ENCODE measurements at regions not wholly inside any gene's neighbourhood (a gene's known extent, or its start where the extent isn't known, plus 50 kb on each side); places are given as distances from the start of the nearest gene placed in this dataset.
"Not testable (repeated sequence)": the region's sequence is repeated elsewhere in the genome, so short reads cannot be mapped to it uniquely, and the experiment has no call there.

DNA sequence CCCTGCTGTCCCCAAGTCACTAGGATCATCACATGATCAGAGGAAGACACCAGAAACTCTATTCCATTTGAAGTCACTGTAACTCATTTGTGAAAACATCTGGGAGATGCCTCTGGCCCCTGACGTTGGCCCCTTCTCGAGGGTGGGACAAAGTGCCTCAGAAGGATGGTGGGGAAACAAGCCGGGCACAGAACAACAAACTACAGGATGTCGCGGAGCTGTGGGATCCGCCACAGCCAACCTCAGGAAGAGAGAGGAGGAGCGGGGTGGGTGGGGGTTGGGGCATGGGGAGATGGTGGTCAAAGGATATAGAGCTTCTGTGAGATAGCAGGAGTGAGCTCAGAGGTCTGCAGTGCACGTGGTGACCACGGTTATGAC is 265.6 kb upstream of the TCERG1L start:
- no peak for DNase-seq (ENCODE audit: low read depth in 1 of 2, low spot score in 1 of 2)

DNA sequence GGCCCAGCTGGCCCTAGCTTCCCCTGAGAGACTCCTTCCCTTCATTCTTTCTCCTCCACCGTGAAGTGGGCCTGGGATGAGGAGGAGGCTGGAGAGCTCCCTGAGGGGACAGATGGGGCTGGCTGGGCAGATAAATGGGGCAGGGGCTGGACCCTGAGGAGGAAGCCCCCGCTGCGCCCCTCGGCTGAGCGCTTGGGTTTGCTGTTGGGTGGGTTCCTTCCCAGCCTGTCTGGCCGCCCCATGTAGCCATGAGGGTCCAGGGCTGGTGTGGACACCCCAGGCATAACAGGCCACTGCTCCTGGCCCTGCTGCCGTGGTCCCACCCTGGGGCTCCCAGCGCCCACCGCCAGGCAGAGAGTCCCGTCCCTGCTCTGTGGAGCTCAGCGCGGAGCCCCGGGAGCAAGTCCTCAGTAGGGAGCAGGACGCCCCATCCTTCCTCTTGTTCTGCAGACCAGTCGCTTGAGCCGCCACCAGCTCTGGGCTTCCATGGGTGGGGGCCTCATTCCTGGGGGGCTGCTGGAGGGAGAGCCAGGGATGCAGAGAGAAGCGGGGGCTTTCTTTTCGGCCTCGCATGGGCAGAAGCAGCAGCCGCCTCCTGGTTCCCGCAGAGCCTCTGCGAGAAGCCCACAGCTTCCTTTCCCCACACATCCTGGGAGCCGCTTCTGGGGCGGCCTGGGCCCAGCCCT is 266.4 kb upstream of the TCERG1L start:
- no peak for DNase-seq (ENCODE audit: low read depth in 1 of 2, low spot score in 1 of 2)

DNA sequence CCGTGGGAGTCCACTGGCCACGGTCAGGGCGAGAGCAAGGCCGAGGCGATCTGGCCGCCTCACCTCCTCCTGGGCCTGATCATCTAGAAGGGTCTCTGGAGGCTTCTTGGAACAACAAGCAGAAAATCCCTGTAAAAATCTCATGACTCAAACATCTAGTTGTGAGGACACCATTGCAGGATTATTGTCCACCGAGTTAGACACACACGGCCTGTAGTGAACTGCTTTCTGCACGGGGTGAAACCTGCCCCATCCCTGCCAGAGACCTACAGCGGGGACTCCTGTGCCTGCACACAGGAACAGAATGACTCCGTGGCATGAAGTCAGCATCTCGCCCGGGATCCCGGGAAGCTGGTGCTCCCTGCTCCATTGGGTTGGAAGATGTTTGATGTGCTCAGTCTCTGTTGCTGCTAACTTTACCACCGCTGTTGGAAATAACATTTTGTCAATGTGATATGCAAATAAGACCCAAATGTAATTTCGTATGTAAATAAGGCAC is 267.0 kb upstream of the TCERG1L start:
- DNase-seq (ENCODE audit: low read depth in 1 of 2, low spot score in 1 of 2), result no peak

DNA sequence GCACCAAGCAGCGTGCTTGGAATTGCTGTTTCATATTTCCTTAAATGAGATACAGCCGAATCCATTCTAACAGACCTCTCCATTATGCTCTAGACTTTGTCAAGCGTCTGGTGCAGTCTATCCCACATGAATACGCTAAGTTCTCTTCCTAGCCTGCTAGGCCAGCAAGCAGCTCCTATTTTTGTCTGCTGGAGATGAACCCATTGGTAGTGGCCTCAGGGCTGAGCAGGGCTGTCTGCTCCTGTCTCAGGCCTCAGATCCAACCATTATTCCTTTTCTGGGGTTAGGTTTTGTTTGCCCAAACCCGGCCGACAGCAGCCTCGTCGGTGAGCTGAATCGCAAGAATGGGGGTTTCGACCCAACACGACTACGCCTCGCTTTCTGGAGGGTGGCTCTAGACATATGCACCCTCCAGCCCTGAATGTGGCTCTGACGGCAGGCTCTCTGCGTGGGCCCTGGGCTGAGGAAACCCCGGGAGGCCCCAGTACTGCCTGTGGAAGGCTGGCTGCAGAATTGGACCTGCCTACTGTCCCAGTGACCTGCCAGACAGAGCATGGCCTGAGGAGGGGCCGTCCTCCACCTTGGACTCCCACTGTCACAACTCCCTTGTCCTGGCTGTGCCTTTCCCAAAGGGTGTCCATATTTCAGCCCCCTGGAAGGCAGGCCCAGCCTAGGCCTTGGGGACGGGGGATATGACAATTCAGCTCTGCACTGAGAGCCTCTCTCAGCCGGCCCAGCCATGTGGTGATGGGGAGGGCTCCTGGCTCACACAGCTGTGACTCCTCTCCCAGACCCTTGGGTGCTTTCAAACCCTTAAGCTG is 267.9 kb upstream of the TCERG1L start:
- DNase-seq (ENCODE audit: low read depth in 1 of 2, low spot score in 1 of 2), result no peak

DNA sequence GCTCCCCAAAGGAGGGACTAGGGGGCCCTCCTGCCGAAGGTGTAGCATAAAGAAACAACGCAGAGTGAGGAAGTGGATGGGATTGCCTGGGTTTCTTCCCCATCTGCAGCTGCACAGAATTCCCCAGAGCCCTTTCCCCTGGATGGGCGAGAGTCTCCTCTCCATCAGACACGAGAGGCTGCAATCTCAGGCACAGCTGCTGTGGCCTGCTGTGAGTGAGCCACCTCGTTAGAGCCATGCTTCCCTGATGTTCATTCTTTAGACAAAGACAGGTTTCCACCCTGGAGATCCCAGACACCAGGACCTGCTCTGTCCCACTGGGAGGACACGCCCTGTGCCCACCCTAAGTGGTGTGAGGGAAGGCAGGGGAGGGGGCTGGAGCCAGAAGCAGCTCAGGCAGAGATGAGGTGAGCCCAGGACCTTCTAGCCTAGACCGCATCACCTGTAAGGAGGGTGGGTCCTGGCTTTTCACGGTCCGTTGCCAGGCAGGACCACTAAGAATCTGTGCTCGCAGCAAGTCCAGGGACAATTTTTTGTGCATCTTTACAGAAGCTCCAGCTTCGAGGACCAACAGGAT is 268.6 kb upstream of the TCERG1L start:
- no peak for DNase-seq (ENCODE audit: low read depth in 1 of 2, low spot score in 1 of 2)

DNA sequence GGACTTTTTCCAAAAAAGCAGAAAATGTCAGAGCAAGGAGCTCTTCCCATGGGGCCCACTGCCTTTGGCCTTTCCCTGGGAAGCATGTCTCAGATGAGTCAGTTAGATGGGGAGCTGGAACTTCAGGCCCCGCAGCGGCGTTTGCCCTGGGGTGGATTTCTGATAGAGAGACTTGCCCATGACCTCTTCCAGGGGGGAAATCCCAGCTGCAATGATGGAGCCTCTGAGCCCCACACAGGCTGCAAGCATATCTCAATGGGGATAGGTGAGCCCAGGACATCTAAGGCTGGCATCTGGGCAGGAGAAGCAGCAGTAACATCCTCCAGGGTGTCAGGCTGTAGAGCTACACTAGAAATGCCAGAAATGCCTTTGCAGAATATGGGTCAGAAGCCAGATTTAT is 269.2 kb upstream of the TCERG1L start:
- DNase-seq (ENCODE audit: low read depth in 1 of 2, low spot score in 1 of 2), result no peak

DNA sequence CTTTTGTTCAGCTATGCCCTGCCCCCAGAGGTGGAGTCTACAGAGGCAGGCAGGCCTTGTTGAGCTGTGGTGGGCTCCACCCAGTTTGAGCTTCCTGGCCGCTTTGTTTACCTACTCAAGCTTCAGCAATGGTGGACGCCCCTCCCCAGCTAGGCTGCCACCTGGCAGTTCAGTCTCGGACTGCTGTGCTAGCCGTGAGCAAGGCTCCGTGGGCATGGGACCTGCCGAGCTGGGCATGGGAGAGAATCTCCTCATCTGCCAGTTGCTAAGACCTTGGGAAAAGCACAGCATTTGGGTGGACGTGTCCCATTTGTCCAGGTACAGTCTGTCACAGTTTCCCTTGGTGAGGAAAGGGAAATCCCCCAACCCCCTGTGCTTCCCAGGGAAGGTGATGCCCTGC is 270.0 kb upstream of the TCERG1L start:
- not testable (repeated sequence) for DNase-seq (ENCODE audit: low read depth in 1 of 2, low spot score in 1 of 2)

DNA sequence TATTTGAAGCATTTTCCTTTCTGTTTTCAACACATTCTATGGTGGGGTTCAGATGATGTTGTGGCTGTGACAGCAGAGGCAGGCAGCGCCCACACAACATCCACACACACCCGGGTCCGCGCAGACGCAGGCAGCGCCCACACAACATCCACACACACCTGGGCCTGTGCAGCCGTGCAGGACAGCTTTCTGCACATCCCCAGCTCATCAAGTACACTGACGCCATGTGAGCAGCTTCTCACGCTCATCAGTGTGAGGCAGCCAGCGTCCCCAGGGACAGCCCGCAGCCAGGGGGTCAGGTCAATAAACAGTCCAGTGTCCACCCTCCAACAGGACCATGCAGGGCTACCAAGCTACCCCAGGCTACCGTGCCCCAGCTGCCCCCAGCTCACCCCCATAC is 272.8 kb upstream of the TCERG1L start:
- no peak for DNase-seq (ENCODE audit: low read depth in 1 of 2, low spot score in 1 of 2)

DNA sequence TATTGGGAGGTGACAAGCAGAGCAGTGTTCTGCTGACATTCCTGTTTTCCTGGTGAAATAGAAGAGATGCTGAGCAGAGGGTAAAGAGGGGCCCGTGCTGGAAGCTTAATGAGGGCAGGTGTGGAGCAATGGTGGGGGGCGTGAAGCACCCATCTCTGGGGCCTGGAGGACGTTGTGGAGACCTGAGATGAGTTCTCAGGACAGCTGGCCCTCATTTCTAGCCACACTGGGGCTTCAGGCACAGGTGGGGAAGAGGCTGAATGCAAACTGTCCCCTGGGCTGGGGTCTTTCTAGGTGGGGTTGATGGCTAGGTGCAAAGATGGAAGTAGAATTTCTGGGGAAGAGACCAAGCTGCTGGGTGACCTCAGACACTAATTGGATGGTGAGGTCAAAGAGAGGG is 274.2 kb upstream of the TCERG1L start:
- no peak for DNase-seq (ENCODE audit: low read depth in 1 of 2, low spot score in 1 of 2)

DNA sequence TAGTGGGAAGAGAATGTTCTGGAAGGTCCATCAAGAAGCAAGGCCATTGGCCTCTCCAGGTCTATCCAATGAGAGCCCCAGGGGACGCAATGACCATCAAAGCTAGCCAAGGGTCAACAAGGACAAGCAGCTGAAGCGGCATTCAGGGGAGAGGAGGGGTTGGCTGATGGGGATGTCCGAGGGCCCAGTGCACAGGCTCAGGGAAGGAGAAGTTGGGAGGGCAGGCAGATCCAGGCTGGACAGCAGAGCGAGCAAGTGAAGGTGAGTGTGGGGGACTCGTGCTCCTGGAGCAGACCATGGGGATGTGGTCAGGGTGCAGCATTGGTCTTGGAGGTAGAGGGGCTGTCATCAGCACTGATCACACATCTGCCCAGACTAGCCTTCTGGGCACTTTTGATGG is 275.4 kb upstream of the TCERG1L start:
- DNase-seq (ENCODE audit: low read depth in 1 of 2, low spot score in 1 of 2), result no peak

DNA sequence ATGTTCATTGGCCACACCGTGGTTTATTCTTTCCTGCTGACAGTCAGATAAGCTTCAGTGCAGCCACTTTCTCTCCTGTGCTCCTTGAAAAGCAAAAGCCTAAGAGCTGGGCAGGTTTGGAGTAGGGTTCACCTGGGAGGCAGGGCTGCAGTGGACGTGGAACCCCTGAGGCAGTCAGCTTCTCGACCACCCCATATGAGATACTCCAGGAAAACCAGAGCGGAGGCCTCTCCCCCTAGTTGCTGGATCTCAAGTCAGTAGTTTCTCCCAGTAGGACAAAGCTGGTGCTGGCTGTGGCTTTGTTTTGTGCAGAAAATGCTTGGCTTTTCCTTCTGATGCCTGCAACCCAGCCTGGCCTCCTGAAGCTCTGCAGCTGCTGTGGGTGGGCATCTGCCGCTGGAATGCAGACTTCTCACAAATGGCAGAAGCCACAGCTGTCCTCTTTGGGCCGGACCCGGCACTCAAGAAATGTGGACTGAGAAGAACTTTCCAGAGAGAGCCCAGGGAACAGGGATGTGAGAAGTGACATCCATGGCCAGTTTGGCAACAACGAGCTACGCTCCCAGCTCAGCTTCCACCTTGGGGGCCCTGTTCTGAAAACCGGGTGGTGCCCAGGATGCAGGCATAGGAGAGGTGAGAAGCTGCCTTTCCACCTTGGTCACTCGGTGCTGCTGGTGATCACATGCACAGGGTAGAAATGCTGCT is 276.6 kb upstream of the TCERG1L start:
- no peak for DNase-seq (ENCODE audit: low read depth in 1 of 2, low spot score in 1 of 2)

DNA sequence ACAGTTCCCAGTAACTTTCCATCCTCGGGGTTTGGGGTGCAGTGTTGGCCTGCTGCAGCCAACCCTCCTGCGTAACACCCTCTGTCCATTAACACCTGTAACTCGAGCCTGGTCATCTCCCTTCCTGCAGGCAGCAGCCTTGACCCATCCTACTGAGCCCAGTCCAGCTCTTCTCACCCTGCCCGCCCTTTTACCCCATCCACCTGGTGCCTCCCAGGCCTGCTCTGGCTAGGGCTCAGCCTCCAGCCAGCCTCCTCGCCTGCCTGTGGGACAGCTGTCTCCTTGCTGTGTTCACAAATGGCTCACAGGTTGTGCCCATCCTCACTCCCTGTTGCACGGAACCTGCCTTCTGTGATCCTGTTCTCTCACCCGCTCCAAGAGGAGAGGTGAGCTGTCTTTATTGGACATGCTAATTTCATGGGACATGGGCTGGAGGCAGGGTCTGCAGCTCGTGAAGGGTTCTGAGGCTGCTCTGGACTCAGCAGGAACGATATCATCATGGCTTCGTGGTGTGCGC is 277.2 kb upstream of the TCERG1L start:
- DNase-seq (ENCODE audit: low read depth in 1 of 2, low spot score in 1 of 2), result no peak

DNA sequence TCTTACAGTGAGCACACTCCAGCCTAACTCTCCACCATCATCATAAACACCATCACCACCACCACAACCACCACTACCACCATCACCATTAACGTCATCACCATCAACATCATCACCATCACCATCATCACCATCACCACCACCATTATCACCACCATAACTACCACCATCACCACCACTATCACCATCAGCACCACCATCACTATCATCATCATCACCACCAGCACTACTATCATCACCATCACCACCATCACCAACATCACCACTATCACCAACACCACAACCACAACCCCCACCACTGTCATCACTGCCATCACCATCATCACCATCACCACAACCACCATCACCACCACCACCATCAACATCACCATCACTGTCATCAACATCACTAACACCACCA is 279.0 kb upstream of the TCERG1L start:
- no peak for DNase-seq (ENCODE audit: low read depth in 1 of 2, low spot score in 1 of 2)

DNA sequence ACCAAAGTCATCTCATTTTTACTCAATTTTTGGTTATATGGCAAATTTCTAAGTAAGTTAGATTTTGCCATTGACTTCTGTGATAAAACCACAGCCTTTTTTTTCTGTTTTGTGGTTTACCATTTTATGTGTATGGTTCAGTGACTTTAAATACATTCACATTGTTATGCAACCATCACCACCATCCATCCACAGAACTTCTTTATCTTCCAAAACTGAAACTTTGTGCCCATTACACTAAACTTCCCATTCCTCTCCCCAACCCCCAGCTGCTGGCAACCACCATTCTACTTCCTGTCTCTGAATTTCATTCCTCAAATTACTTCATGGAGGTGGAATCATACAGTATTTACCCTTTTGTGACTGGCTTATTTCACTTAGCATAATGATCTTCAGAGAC is 280.4 kb upstream of the TCERG1L start:
- DNase-seq (ENCODE audit: low read depth in 1 of 2, low spot score in 1 of 2), result no peak

DNA sequence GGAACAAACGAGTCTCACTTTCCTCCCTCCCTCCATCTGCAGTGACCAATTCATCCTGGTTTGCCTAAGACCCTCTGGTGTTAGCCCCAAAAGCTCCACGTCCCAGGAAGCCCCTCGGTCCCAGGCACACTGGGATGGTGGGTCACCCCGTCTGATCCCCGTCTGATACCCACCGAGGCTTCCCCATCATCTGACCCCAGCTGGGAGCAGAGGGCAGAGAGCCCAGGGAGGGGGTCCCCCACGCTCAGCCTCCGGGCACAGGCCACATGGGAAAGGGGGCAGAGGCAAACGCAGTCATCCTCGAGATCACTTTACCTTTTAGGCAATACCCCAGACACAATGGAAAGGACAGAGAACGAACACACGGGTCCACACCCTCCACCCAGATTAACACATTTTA is 291.6 kb upstream of the PPP2R2D start:
- no peak for DNase-seq (ENCODE audit: low read depth in 1 of 2, low spot score in 1 of 2)

DNA sequence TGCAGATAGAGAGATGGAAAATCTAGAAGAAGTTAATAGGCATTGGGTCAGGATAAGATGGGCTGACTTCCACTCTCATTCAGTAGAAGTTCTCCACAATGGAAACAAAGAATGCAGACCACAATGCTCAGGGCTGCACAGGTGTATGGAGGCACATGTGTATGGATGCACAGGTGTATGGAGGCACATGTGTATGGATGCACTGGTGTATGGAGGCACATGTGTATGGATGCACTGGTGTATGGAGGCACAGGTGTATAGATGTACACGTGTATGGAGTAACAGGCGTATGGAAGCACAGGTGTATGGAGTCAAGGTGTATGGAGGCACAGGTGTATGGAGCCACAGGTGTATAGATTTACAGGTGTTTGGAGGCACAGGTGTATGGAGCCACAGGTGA is 285.7 kb upstream of the PPP2R2D start:
- DNase-seq (ENCODE audit: low read depth in 1 of 2, low spot score in 1 of 2), result no peak

DNA sequence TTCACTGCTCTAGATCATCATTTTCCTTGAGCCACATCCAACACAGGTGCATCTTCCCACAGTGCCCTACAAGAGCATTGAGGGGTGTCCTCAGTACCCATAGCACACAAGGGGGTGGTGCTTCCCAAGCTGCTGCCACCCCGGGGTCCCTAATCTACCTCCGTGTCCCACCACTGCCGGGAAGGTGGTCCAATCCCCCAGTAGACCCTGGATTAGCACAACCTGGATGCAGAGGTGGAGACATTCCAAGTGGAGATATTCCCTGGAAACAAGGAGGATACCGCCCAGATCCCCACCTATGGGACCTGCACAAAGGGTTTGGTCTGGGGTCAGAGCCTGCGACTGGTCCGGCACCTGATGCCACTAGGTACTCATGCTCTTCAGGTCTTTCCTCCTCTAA is 284.8 kb upstream of the PPP2R2D start:
- DNase-seq (ENCODE audit: low read depth in 1 of 2, low spot score in 1 of 2), result no peak

DNA sequence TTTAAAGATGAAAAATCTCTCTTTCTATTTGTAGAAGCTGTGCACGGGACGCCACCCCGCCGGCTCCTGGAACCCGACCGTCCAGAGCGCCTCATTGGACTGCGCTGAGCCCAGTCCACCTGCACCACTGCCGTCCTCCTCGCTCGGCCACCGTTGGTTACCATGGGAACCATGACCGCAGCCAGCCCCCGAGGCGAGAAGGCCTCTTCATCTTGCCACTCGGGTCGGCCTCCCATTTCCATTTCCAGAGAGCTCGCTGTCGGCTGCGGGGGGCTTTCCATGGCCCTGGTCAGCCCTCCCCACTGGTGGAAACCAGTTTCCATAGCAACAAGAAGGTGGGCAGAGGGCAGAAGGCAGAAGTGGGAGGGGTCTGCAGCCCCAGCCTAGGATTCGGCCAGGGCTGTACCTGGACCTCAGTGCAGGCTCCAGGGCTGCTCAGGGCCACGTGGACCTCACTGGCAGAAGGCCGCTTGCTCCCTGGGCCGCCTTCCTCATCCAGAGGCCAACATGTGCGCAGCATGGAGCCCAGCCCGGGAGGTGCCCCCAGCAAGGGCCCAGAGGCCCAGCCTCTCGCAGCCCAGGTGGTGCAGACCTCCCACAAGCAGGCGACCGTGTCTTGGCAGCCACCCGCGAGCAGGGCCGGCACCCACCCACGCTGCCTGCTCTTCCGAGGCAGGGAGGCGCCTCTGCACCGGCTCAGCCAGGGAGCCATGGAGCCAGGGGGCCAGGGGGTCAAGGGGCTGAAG is 283.5 kb upstream of the PPP2R2D start:
- no peak for DNase-seq (ENCODE audit: low read depth in 1 of 2, low spot score in 1 of 2)

DNA sequence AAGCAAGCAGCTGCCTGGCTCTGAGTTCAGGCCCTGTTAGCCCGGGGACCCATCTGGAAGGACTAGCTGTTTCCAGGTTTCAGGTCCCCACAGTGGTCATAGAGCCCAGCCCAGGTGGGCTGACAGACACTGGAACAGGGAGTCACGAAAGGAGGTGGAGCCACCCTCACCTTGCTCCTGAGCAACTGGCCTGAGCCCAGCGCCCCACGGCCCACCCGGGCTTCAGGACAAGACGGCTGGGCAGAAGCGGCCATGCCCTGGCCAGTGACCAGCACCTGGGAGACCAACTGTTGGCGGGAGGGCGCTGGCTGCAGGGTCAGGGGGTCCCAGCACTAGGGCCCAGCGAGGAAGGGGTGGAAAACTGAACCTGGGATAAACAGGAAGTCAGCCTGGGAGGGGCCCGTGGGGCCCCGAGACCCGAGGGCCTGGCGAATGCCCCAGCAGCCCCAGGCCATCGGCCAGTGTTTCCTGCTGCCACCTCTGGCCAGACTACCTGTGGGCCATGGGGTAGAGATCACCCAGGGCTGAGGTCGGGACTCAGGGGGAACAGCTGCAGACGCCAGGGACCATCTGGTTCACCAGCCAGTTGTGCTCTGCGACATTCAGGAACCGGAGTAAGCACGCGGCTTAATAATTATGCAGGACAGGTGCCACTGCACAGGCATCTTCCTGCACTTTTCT is 282.1 kb upstream of the PPP2R2D start:
- DNase-seq (ENCODE audit: low read depth in 1 of 2, low spot score in 1 of 2), result no peak

DNA sequence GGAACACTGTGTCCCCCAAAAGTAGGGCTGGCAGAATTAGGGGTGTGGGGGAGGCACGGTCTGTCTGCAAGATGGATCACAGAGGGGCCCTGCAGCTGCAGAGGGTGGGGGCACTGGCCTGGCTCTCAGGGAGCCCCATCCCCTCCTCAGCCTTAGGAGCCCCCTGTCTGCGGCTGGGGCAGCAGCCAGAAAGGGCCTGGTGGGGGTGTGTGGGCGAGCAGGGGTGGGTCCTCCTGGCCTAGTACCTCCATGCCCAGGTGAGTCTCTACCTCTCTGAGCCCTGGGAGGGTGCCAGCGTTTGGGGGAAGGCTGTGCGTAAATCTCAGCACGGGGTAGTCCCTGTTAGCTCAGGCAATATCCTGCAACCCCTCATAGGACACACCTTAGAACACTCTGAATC is 280.5 kb upstream of the PPP2R2D start:
- DNase-seq (ENCODE audit: low read depth in 1 of 2, low spot score in 1 of 2), result no peak

All from stimulated activated CD4-positive, alpha-beta T cell treated with anti-CD3 and anti-CD28 coated beads, Interleukin-15, amount 100 ng/mL, for 1 hour (primary cell).